ENCODE measurements at regions not wholly inside any gene's neighbourhood (a gene's known extent, or its start where the extent isn't known, plus 50 kb on each side); places are given as distances from the start of the nearest gene placed in this dataset.

DNA sequence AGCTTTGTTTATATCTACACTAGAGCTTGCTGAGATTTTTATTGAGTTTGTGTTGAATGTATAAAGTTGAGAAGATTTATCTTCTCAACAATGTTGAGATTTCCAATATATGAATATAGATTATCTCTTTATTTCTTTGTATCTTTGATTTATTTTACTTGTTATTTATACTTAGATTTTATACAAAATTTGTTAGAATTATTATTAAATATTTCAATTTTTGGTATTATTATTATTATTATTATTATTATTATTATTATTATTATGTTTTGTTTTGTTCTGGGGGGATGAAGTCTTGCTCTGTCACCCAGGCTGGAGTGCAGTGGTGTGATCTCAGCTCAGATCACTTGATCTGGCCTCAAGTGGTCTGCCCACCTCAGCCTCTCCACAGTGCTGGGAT is 322.5 kb downstream of the PPARGC1A start:
- Mint-ChIP-seq H3K9me3 (peaks cover 0 to 19% (median 3%) of the 10 kb centered on the region in 9 donors), H3K4me3 (no peak overlapping the region), H3K27ac (no peak overlapping the region), H3K27me3 (no peaks in the 10 kb centered on the region), H3K4me1 (no peaks in the 10 kb centered on the region), H3K36me3 (no peaks in the 10 kb centered on the region)
- POLR2A ChIA-PET, result no interaction called here
- ATAC-seq, result no peak
- no peak for DNase-seq

DNA sequence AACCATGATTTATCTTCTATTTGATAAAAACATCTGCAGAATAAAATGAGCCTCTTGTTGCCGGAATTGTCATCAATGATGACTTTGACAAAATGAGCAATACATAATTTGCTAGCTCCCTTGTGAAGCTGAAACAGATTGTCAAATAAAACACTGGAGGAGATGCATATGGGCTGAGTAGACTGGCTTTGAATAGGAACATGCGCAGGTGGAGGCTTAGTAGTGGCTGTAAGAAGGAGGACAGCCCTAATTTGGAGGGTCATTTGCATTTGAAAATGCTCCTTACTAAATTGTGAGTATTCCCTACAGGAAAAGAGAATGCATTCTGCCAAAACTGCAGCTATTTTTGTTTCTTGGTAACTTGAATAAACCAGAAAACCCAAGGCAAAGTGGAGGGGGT is 329.1 kb downstream of the PPARGC1A start:
- Mint-ChIP-seq H3K27ac (no peak overlapping the region), H3K9me3 (peaks cover 2 to 31% (median 7%) of the 10 kb centered on the region in 9 donors), H3K4me1 (no peaks in the 10 kb centered on the region), H3K27me3 (no peaks in the 10 kb centered on the region), H3K36me3 (no peaks in the 10 kb centered on the region), H3K4me3 (no peak overlapping the region)
- POLR2A ChIA-PET, result no interaction called here
- ATAC-seq (no peak), DNase-seq (no peak)

DNA sequence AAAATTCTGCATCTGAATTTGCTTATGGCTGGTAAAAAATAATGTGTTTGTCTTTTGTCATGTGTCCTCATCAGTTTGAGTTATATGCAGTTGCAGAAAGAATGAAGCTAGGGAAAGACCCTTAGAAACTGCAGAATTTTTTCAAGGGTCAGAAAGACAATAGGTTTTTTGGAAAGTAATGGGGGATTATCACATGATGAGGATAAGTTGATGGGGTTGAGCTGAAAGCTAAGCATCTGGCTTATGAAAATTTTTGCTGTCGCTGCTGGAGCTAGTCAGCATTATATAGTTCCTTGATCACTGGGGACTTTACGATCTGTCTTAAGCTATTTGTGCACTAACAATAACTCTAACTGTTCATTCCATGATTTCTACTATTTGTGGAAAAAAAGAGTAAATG is 331.7 kb downstream of the PPARGC1A start:
- Mint-ChIP-seq H3K4me1 (no peaks in the 10 kb centered on the region), H3K27ac (peak overlapping the region in 1 of 10 donors; percentile 15), H3K9me3 (peaks cover 0 to 34% (median 14%) of the 10 kb centered on the region in 9 donors), H3K27me3 (no peaks in the 10 kb centered on the region), H3K36me3 (peaks cover 0 to 5% (median 0%) of the 10 kb centered on the region in 3 donors), H3K4me3 (no peak overlapping the region)
- POLR2A ChIA-PET, result no interaction called here
- ATAC-seq (no peak), DNase-seq (no peak)

DNA sequence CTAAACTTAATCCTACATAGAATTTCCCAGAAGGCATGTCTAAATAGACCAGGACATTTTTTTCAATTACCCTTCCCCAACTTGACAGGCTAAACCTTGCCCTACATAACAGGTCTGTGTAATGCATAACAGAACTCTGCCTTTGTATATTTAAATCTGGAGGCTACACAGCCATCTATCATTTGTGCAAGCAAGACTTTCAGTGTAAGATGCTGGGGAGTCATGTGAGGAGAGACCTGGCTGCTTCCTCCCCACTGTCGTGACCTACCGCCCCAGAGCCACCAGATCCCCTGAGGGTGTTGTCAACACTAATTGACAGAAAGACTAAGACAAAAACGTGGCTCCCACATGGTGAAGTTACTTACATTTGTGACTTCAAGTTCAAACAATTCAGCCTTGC is 342.2 kb downstream of the PPARGC1A start:
- Mint-ChIP-seq H3K4me3 (no peak overlapping the region), H3K27ac (no peak overlapping the region), H3K27me3 (peaks cover 0 to 4% (median 0%) of the 10 kb centered on the region in 5 donors), H3K9me3 (peaks cover 0 to 26% (median 8%) of the 10 kb centered on the region in 9 donors), H3K36me3 (peaks cover 0 to 2% (median 0%) of the 10 kb centered on the region in 3 donors), H3K4me1 (no peaks in the 10 kb centered on the region)
- POLR2A ChIA-PET, result no interaction called here
- no peak for DNase-seq
- ATAC-seq, result no peak

DNA sequence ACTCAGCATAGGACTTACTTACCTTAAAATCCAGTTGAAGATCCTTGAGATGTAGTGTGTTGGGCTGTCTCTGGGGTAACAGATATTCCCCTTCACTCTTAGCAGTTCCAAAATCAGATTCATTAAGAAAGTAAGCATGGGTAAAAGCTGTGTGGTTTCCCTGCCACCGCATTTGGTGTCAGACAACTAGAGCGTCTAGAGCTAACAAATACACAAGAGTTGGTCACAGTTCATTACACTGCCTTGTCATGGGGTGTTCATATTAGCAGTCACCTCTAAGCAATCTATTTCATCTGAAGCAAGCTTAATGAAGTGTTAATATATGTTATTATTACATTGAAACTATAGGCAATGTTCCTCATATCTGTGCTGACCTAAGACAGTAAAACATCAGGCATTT is 342.8 kb downstream of the PPARGC1A start:
- Mint-ChIP-seq H3K9me3 (peaks cover 0 to 26% (median 8%) of the 10 kb centered on the region in 9 donors), H3K27me3 (peaks cover 0 to 4% (median 0%) of the 10 kb centered on the region in 5 donors), H3K36me3 (peaks cover 0 to 2% (median 0%) of the 10 kb centered on the region in 3 donors), H3K4me3 (no peak overlapping the region), H3K27ac (no peak overlapping the region), H3K4me1 (no peaks in the 10 kb centered on the region)
- POLR2A ChIA-PET, result no interaction called here
- DNase-seq (no peak), ATAC-seq (no peak)

DNA sequence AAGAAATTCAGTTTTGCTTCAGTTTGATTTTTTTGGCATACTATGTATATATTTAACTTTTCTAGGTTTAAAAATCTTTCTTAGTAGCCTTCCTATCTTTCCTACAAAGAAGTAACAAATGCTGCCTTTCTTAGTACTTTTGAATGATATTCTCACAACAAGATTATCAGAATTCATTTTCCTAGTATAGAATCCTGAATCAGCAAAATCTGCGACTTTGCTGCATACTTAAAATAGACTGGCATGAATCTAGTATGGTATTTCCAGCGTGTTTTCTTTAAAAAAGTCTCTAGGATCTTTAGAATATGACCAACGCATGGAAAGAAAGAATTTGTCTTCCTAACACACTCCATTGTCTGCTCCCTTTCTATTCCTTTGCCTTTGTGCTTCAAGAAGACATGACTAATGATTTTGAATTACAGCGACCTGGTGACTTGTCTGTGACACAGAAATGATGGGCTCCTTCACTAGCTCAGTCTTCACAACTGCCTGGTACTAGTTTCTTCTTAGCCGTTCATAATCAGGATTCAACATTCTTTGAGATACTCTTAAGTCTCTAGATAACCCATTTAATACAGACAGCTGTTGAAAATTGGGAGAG is 349.8 kb downstream of the PPARGC1A start:
- Mint-ChIP-seq H3K27ac (no peak overlapping the region), H3K36me3 (peaks cover 0 to 6% (median 2%) of the 10 kb centered on the region in 3 donors), H3K27me3 (no peaks in the 10 kb centered on the region), H3K4me1 (no peaks in the 10 kb centered on the region), H3K4me3 (no peak overlapping the region), H3K9me3 (peaks cover 0 to 28% (median 11%) of the 10 kb centered on the region in 9 donors)
- POLR2A ChIA-PET, result no interaction called here
- ATAC-seq, result no peak
- DNase-seq, result no peak

DNA sequence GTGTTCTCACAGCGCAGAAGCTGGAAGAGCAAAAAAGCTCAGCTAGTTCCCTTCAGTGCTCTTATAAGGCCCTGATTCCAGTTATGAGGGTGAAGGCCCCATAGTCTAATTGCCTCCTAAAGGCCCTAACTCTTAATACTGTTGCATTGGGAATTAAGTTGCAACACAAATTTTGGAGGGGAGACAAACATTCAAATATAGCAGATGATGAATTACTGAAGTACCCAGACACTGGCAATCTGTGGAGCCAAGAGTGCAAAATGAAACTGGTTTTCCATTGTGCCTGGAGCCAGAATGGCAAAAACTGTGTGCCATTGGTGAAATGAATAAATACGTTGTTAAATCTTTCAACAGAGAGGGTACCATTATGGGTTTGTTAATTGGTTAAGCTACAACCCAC is 356.0 kb downstream of the PPARGC1A start:
- ATAC-seq (no peak), DNase-seq (no peak)
- Mint-ChIP-seq H3K36me3 (no peaks in the 10 kb centered on the region), H3K27me3 (no peaks in the 10 kb centered on the region), H3K9me3 (peaks cover 0 to 32% (median 16%) of the 10 kb centered on the region in 9 donors), H3K27ac (no peak overlapping the region), H3K4me1 (no peaks in the 10 kb centered on the region), H3K4me3 (no peak overlapping the region)
- POLR2A ChIA-PET, result no interaction called here

DNA sequence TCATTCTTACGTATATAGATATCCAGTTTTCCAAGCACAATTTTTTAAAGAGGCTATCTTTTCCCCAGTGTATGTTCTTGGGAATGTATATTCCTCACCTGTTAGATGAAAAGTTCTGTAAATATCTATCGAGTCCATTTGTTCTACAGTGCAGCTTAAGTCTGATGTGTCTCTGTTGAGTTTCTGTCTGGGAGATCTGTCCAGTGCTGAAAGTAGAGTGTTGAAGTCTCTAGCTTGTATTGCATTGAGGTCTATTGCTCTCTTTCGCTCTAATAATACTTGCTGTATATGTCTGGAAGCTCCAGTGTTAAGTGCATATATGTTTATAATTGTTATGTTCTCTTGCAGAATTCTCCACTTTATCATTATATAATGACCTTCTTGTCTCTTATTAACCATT is 373.1 kb downstream of the PPARGC1A start:
- peaks cover 0 to 37% (median 6%) of the 10 kb centered on the region in 9 donors for H3K9me3 Mint-ChIP-seq
- ATAC-seq, result no peak
- no peaks in the 10 kb centered on the region for H3K4me1 Mint-ChIP-seq
- no peak overlapping the region for H3K27ac Mint-ChIP-seq
- peaks cover 0 to 4% (median 0%) of the 10 kb centered on the region in 5 donors for H3K27me3 Mint-ChIP-seq
- H3K4me3 Mint-ChIP-seq, result no peak overlapping the region
- POLR2A ChIA-PET, result no interaction called here
- H3K36me3 Mint-ChIP-seq, result no peaks in the 10 kb centered on the region
- DNase-seq, result no peak

DNA sequence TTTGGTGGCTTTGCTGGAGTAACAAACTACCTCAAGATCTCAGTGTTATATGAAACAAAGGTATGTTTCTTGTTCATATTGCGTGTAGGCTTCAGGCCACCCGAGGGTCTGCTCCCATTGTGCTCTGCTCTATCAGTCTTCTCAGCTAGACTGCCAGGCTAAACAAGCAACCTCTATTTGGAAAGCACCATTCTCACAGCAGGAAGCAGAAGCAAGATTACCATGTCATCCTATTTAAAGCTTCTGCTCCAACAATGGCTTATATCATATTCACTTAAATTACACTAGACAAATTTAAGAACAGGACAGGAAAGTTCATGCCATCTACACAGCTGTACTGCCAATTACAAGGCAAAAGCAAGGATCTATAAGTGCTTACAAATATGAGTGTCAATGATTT is 385.8 kb downstream of the PPARGC1A start:
- Mint-ChIP-seq H3K4me1 (no peaks in the 10 kb centered on the region), H3K9me3 (peaks cover 0 to 14% (median 2%) of the 10 kb centered on the region in 9 donors), H3K4me3 (no peak overlapping the region), H3K27ac (no peak overlapping the region), H3K36me3 (no peaks in the 10 kb centered on the region), H3K27me3 (no peaks in the 10 kb centered on the region)
- no peak for ATAC-seq
- no peak for DNase-seq
- POLR2A ChIA-PET, result no interaction called here

DNA sequence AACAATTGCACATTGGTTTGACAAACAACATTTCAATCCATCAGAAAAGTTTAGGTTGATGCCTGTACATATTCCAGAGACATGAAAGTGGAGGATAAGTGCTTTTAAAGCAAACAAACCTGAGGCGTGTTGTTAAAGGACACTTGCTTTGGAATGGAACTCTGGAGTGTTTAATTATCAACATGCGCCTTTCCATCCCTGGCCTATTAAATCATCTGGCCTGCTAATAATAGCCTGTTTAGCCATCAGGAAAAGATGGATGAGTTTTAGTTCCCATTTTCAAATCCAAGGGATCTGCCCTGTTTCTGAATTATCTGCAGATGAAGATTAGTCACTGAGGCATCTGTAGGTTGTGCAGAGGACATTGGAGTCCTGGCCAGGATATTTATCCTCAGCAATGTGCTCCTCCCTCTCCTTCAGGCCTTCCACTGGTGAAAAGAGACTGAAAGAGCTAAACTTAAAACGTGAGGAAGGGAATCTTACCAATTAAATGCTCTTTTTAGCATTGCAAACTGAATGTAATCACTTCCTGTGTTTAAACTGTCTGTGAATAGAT is 388.9 kb downstream of the PPARGC1A start:
- H3K36me3 Mint-ChIP-seq, result no peaks in the 10 kb centered on the region
- no peaks in the 10 kb centered on the region for H3K27me3 Mint-ChIP-seq
- H3K4me3 Mint-ChIP-seq, result no peak overlapping the region
- POLR2A ChIA-PET, result no interaction called here
- peaks cover 4 to 21% (median 8%) of the 10 kb centered on the region in 9 donors for H3K9me3 Mint-ChIP-seq
- H3K27ac Mint-ChIP-seq, result no peak overlapping the region
- DNase-seq (no peak), ATAC-seq (no peak)
- H3K4me1 Mint-ChIP-seq, result no peaks in the 10 kb centered on the region

DNA sequence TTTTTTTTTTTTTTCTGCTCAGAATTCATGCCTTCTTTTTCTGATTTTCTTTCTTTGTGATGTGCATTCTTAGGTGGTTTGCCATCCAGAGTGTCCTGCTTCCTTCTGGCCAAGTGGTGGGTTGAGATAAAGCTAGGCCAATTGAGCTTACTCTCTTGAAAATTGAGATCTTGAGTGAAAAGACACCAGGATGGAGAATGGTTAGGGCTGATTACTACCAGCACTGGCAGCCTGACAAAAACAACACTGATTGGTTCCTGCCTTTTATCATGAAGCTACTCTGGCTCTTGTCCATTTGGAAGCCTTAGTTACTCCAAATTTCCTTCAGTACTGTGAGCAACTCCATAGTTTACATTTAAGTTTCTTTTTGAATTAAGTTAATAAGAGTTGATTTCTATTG is 404.0 kb downstream of the PPARGC1A start:
- no peak overlapping the region for H3K4me3 Mint-ChIP-seq

DNA sequence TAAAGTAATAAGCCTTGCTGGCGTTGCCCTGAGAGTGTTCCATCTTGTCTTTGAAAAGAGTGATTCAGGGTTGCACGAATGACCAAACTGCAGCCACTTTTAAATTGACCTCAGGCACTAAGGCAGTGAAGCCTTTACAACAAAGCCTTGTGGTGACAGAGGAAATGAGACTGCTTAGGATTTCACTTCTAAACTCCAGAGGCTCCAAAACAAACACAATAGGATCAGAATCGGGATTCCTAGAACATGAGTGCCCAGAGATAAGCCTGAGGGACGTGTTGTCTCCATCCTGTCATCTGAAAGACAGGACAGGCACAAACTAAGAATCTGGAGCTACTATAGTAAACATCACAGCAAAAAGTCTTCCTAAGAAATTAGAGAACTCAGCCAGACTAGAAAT is 405.2 kb downstream of the PPARGC1A start:
- Mint-ChIP-seq H3K4me3 (no peak overlapping the region), H3K27ac (no peak overlapping the region), H3K4me1 (no peaks in the 10 kb centered on the region), H3K36me3 (no peaks in the 10 kb centered on the region), H3K9me3 (peaks cover 0 to 9% (median 0%) of the 10 kb centered on the region in 9 donors), H3K27me3 (no peaks in the 10 kb centered on the region)
- ATAC-seq, result no peak
- POLR2A ChIA-PET, result no interaction called here
- no peak for DNase-seq

More for the DNA sequence above, 404.0 kb downstream of the PPARGC1A start:
- H3K9me3 Mint-ChIP-seq, result peaks cover 0 to 9% (median 0%) of the 10 kb centered on the region in 9 donors
- H3K27me3 Mint-ChIP-seq, result no peaks in the 10 kb centered on the region
- no peak overlapping the region for H3K27ac Mint-ChIP-seq
- POLR2A ChIA-PET, result no interaction called here
- no peak for DNase-seq
- no peak for ATAC-seq
- H3K36me3 Mint-ChIP-seq, result no peaks in the 10 kb centered on the region
- H3K4me1 Mint-ChIP-seq, result no peaks in the 10 kb centered on the region

DNA sequence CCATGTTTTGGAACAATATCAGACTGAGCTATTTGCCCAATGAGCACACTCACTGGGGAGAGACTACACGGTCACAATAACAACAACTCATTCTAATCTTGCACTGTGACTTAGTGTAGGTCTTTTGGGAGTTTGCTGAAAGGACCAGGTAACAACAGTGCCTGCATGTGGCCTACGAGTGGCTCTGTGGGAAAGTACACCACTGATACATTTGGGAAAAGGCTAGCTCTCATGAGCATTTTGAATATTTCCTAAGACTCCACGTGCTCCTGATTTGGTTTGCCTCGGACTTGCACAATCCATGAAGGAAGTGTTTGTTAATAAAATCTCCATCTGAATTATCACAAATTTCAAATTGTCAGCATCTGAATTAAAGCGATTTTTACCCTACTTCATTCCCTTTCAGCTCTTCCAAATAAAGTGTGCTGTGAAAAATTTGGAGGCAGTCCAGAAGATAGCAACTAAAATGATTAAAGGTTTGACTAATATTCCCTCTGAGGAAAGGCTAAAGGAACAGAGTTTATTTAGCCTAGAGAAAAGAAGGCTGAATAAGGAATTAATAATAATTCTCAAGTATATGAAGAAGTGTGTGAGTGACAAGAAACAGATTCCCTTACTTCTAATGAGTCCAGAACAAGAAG is 406.4 kb downstream of the PPARGC1A start:
- POLR2A ChIA-PET, result no interaction called here
- no peaks in the 10 kb centered on the region for H3K4me1 Mint-ChIP-seq
- H3K27me3 Mint-ChIP-seq, result no peaks in the 10 kb centered on the region
- peaks cover 0 to 9% (median 0%) of the 10 kb centered on the region in 9 donors for H3K9me3 Mint-ChIP-seq
- DNase-seq (no peak), ATAC-seq (no peak)
- no peak overlapping the region for H3K27ac Mint-ChIP-seq
- H3K4me3 Mint-ChIP-seq, result no peak overlapping the region
- H3K36me3 Mint-ChIP-seq, result no peaks in the 10 kb centered on the region

DNA sequence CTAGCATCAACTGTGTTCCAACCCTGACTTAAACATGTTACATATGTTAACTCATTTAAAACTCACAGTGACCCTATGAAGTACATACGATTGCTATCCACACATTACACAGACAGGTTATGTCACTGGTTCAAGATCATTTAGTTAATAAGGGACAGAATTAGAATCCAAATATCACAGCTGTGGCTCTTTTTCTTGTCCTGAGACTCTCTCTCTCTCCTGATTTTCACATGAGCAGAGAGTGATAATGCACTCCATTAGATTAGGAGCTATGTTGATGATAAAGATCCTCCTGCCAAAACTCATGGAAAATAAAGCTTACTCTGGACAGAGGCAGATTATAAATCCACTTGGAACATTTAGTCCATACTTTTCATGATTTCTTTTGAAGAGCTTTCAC is 408.3 kb downstream of the PPARGC1A start:
- Mint-ChIP-seq H3K9me3 (peaks cover 0 to 1% (median 0%) of the 10 kb centered on the region in 9 donors), H3K36me3 (no peaks in the 10 kb centered on the region), H3K27ac (no peak overlapping the region), H3K4me1 (no peaks in the 10 kb centered on the region), H3K4me3 (no peak overlapping the region), H3K27me3 (no peaks in the 10 kb centered on the region)
- no peak for DNase-seq
- ATAC-seq, result no peak
- POLR2A ChIA-PET, result no interaction called here

All from naive thymus-derived CD8-positive, alpha-beta T cell (primary cell).